Suprapubic skin (tissue), 4 donors: ENCODE measurements at regions not wholly inside any gene's neighbourhood (a gene's known extent, or its start where the extent isn't known, plus 50 kb on each side); places are given as distances from the start of the nearest gene placed in this dataset.

Experiments
- DNase-seq, 2 donors: peaks; one replicate each; pipeline ENCODE4 v3.0.0-alpha.2; 2019; ENCODE audit warnings: low spot score in 2 of 2
- H3K27ac ChIP-seq: fragments of 200-600 bp; sonication (generic); one replicate; pipeline ENCODE4 v1.5.1; 2019
- H3K27me3 ChIP-seq: fragments of 200-600 bp; sonication (generic); one replicate; pipeline ENCODE4 v1.5.1; 2019
- H3K36me3 ChIP-seq: fragments of 200-600 bp; sonication (generic); one replicate; pipeline ENCODE4 v1.5.1; 2019
- H3K4me1 ChIP-seq: fragments of 200-600 bp; sonication (generic); one replicate; pipeline ENCODE4 v1.5.1; 2019
- H3K4me3 ChIP-seq: fragments of 200-600 bp; sonication (generic); one replicate; pipeline ENCODE4 v1.5.1; 2019; ENCODE audit warnings: mild to moderate bottlenecking
- H3K9me3 ChIP-seq: fragments of 200-600 bp; sonication (generic); one replicate; pipeline ENCODE4 v1.5.1; 2019
- EP300 ChIP-seq: sonication (generic); formaldehyde crosslinking; IDR thresholded peaks from one replicate; pipeline ENCODE4 v1.6.1; 2017; ENCODE audit warnings: antibody characterized with exemption
- POLR2A ChIP-seq, 2 donors: fragments of 450-650 bp; IDR thresholded peaks; one replicate each; pipeline ENCODE4 v1.6.1; 2017; ENCODE audit warnings: antibody characterized with exemption in 2 of 2, mild to moderate bottlenecking in 2 of 2, moderate library complexity in 2 of 2
- POLR2AphosphoS5 ChIP-seq, 3 donors: sonication (generic); formaldehyde crosslinking; IDR thresholded peaks; one replicate each; pipeline ENCODE4 v1.6.1; 2017; ENCODE audit warnings: antibody characterized with exemption in 3 of 3
- WGBS: methylation state at CpG from one replicate; pipeline ENCODE4 v1.1.5; 2018; 5-methylcytosine and 5-hydroxymethylcytosine counted together
- TF ChIP-seq, protein P1 (sequence below), 2 donors: fragments of 200-600 bp in 1 of 2; fragments of 450-650 bp in 1 of 2; sonication (generic) in 1 of 2; IDR thresholded peaks; one replicate each; pipeline ENCODE4 v1.5.1; 2016 to 2019; ENCODE audit warnings: antibody characterized with exemption in 2 of 2, mild to moderate bottlenecking in 1 of 2, moderate library complexity in 1 of 2

DNA sequence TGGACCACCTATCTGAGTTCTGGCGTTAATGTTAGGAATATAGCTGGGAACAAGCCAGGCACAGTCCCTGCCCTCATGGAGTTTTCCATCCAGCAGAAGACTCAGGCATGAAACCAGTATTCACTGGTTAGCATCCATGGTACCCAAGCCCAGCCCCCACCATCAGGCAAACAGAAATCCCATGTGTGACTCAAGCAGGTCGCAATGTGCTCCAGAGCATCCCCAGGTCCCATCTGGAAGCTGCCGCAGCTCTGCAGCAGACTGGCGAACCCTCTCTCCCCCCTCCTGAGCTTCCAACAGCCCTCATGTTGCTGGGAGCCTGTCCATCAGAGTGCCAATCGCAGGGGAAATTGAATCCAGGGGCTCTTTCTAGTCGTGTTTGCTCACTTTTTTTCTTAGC lies 174.2 kb downstream of the RRAGC start:
- no peak overlapping the region for H3K4me3 ChIP-seq
- H3K9me3 ChIP-seq = no peaks in the 10 kb centered on the region
- no peak for DNase-seq
- no peak overlapping the region for H3K27ac ChIP-seq
- no peaks in the 10 kb centered on the region for H3K36me3 ChIP-seq
- WGBS = 53% methylated on average over 6 of the region's 6 CpGs
- H3K27me3 ChIP-seq = peaks cover 26% of the 10 kb centered on the region
- H3K4me1 ChIP-seq = no peaks in the 10 kb centered on the region
- no peak for TF ChIP-seq POLR2A (IDR thresholded peaks at IDR 0.05)
- TF ChIP-seq POLR2AphosphoS5 (IDR thresholded peaks at IDR 0.05) = no peak
- TF ChIP-seq, protein P1, sequence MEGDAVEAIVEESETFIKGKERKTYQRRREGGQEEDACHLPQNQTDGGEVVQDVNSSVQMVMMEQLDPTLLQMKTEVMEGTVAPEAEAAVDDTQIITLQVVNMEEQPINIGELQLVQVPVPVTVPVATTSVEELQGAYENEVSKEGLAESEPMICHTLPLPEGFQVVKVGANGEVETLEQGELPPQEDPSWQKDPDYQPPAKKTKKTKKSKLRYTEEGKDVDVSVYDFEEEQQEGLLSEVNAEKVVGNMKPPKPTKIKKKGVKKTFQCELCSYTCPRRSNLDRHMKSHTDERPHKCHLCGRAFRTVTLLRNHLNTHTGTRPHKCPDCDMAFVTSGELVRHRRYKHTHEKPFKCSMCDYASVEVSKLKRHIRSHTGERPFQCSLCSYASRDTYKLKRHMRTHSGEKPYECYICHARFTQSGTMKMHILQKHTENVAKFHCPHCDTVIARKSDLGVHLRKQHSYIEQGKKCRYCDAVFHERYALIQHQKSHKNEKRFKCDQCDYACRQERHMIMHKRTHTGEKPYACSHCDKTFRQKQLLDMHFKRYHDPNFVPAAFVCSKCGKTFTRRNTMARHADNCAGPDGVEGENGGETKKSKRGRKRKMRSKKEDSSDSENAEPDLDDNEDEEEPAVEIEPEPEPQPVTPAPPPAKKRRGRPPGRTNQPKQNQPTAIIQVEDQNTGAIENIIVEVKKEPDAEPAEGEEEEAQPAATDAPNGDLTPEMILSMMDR (IDR thresholded peaks at IDR 0.05) = no peak
- no peak for TF ChIP-seq EP300

GRCh38 chr1:38680801-38681510 lies 178.6 kb downstream of the RRAGC start:
- WGBS = 66% methylated on average over 5 of the region's 5 CpGs
- H3K4me1 ChIP-seq = no peaks in the 10 kb centered on the region
- H3K9me3 ChIP-seq = no peaks in the 10 kb centered on the region
- no peak for DNase-seq
- H3K27me3 ChIP-seq = peaks cover 13% of the 10 kb centered on the region
- no peak overlapping the region for H3K27ac ChIP-seq
- no peaks in the 10 kb centered on the region for H3K36me3 ChIP-seq
- H3K4me3 ChIP-seq = no peak overlapping the region
- TF ChIP-seq POLR2AphosphoS5 (IDR thresholded peaks at IDR 0.05) = no peak
- TF ChIP-seq, protein P1 (IDR thresholded peaks at IDR 0.05) = no peak

DNA sequence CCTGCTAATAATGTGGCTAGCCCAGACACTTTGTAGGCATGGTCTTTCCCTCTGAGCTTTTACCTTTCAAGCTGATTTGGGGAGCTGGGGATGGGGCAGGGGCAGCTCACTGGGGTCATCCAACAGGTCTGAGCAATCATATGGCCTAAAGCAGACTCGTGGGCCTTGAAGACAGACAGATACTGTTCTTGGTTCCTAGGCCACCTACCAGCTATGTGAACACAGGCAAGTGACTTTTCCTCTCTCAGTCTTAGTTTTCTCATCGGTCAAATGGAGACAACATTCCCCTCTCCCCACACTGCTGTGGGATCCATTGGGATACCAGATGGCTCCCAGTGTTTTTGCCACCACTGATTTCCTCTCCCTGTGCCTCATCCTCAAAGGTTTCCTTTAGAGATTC lies 181.8 kb downstream of the RRAGC start:
- no peak for TF ChIP-seq EP300
- TF ChIP-seq, protein P1 (IDR thresholded peaks at IDR 0.05) = no peak
- TF ChIP-seq POLR2A (IDR thresholded peaks at IDR 0.05) = no peak
- no peak for TF ChIP-seq POLR2AphosphoS5 (IDR thresholded peaks at IDR 0.05)
- Histone ChIP-seq H3K4me1 (peaks cover 3% of the 10 kb centered on the region), H3K4me3 (no peak overlapping the region), H3K27me3 (no peaks in the 10 kb centered on the region), H3K9me3 (no peaks in the 10 kb centered on the region), H3K27ac (no peak overlapping the region), H3K36me3 (no peaks in the 10 kb centered on the region)
- WGBS = 92% methylated on average over 2 of the region's 2 CpGs
- DNase-seq = no peak

DNA sequence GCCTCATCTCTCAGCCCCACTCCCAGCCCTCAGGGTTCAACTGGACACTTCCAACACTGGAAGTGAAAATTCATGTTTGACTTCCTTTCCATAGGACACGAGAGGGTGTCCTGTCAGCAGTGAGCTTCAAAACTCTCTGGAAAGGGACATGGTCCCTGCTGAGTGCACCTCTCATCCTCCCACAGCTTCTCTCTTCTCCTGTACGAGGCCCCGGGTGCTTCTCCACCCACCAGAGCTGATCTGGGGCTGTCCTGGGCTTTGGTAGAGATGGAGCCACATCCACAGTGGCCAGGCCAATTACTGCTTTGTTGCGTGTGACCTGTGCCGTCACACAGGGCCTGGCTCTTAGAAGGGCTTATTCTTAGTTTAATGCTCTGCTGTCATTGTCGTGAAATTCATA lies 182.3 kb downstream of the RRAGC start:
- Histone ChIP-seq H3K27ac (no peak overlapping the region), H3K4me3 (no peak overlapping the region), H3K9me3 (no peaks in the 10 kb centered on the region), H3K4me1 (peaks cover 3% of the 10 kb centered on the region), H3K27me3 (no peaks in the 10 kb centered on the region), H3K36me3 (no peaks in the 10 kb centered on the region)
- TF ChIP-seq, protein P1 (IDR thresholded peaks at IDR 0.05) = no peak
- TF ChIP-seq EP300 (no peak), POLR2AphosphoS5 (IDR thresholded peaks at IDR 0.05) (no peak), POLR2A (IDR thresholded peaks at IDR 0.05) (no peak)
- no peak for DNase-seq
- WGBS = 93% methylated on average over 6 of the region's 6 CpGs

DNA sequence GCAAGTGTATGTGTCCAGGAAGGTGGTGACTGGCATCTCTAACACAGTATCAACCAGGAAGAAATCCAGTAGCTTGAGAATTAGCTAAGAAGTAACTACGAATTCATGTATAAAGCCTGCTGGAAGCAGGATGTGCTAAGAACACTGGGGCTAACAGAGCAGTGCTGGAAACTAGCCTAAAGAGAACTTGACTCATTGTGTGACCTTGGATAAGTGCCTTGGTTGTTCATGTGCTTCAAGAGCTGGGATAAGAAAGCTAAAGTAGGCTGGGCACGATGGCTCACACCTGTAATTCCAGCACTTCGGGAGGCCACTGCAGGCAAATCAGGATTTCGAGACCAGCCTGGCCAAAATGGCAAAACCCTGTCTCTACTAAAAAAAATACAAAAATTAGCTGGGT lies 186.9 kb downstream of the RRAGC start:
- Histone ChIP-seq H3K27me3 (peaks cover 16% of the 10 kb centered on the region), H3K4me1 (peaks cover 3% of the 10 kb centered on the region), H3K36me3 (no peaks in the 10 kb centered on the region), H3K27ac (no peak overlapping the region), H3K9me3 (no peaks in the 10 kb centered on the region), H3K4me3 (no peak overlapping the region)
- no peak for DNase-seq
- 76% methylated on average over 4 of the region's 4 CpGs for WGBS
- TF ChIP-seq EP300 = no peak
- no peak for TF ChIP-seq POLR2A (IDR thresholded peaks at IDR 0.05)
- TF ChIP-seq, protein P1 (IDR thresholded peaks at IDR 0.05) = no peak
- TF ChIP-seq POLR2AphosphoS5 (IDR thresholded peaks at IDR 0.05) = no peak
